Endodermal cell (in vitro differentiated cells): ENCODE measurements at regions not wholly inside any gene's neighbourhood (a gene's known extent, or its start where the extent isn't known, plus 50 kb on each side); places are given as distances from the start of the nearest gene placed in this dataset.

ENCODE experiments used
- DNase-seq: peaks from one replicate; pipeline ENCODE4 v3.0.0-alpha.2; 2017
- H3K27ac ChIP-seq: 2 replicates; pipeline ENCODE4 v1.5.1; 2013; ENCODE audit warnings: mild to moderate bottlenecking, low read depth, low read length, moderate library complexity
- H3K27me3 ChIP-seq: 2 replicates; pipeline ENCODE4 v1.6.1; 2013; ENCODE audit warnings: mild to moderate bottlenecking, low read length, moderate library complexity; ENCODE audit not compliant: insufficient read depth, control insufficient read depth, poor library complexity, severe bottlenecking
- H3K36me3 ChIP-seq: 2 replicates; pipeline ENCODE4 v1.7.0; 2013; ENCODE audit warnings: mild to moderate bottlenecking, low read length, moderate library complexity; ENCODE audit not compliant: control insufficient read depth, insufficient read depth
- H3K4me1 ChIP-seq: one replicate; pipeline ENCODE4 v1.7.0; 2013; ENCODE audit warnings: low read length; ENCODE audit not compliant: control insufficient read depth, insufficient read depth
- H3K4me3 ChIP-seq: 2 replicates; pipeline ENCODE4 v1.5.1; 2013; ENCODE audit warnings: mild to moderate bottlenecking, low read length, moderate library complexity
- H3K9ac ChIP-seq: 2 replicates; pipeline ENCODE4 v1.6.1; 2013; ENCODE audit warnings: mild to moderate bottlenecking, low read length, moderate library complexity; ENCODE audit not compliant: poor library complexity, severe bottlenecking; ENCODE audit errors: extremely low read depth
- H3K9me3 ChIP-seq: 2 replicates; pipeline ENCODE4 v1.6.1; 2013; ENCODE audit warnings: mild to moderate bottlenecking, low read length, moderate library complexity; ENCODE audit not compliant: control insufficient read depth
- H3K27ac Mint-ChIP-seq: 2 replicates; pipeline ENCODE4 v1.8.0; 2020; ENCODE audit warnings: mixed read lengths
- H3K27me3 Mint-ChIP-seq: 2 replicates; pipeline ENCODE4 v1.8.0; 2021; ENCODE audit warnings: mild to moderate bottlenecking, mixed read lengths; ENCODE audit not compliant: insufficient read depth
- H3K36me3 Mint-ChIP-seq: 2 replicates; pipeline ENCODE4 v1.8.0; 2020; ENCODE audit warnings: low read depth, mixed read lengths
- H3K4me1 Mint-ChIP-seq: 2 replicates; pipeline ENCODE4 v1.8.0; 2020; ENCODE audit warnings: mixed read lengths
- H3K4me3 Mint-ChIP-seq: 2 replicates; pipeline ENCODE4 v1.8.0; 2020; ENCODE audit warnings: mild to moderate bottlenecking, moderate library complexity, mixed read lengths
- H3K9me3 Mint-ChIP-seq: 2 replicates; pipeline ENCODE4 v1.8.0; 2020; ENCODE audit warnings: mild to moderate bottlenecking, mixed read lengths
- WGBS, 2 experiments: methylation state at CpG; one replicate each; pipeline versions ENCODE4 v1.1.5 to v1.1.7; 2013; ENCODE audit warnings: missing lambda C conversion rate in 2 of 2, mixed read lengths in 1 of 2; ENCODE audit not compliant: insufficient coverage in 1 of 2, insufficient read length in 1 of 2; 5-methylcytosine and 5-hydroxymethylcytosine counted together
- TF ChIP-seq, protein P1 (sequence below): fragments of 200-600 bp; sonication (generic); conservative IDR thresholded peaks from 2 replicates; pipeline ENCODE4 v1.5.0; 2021; ENCODE audit warnings: antibody characterized with exemption, mild to moderate bottlenecking

DNA sequence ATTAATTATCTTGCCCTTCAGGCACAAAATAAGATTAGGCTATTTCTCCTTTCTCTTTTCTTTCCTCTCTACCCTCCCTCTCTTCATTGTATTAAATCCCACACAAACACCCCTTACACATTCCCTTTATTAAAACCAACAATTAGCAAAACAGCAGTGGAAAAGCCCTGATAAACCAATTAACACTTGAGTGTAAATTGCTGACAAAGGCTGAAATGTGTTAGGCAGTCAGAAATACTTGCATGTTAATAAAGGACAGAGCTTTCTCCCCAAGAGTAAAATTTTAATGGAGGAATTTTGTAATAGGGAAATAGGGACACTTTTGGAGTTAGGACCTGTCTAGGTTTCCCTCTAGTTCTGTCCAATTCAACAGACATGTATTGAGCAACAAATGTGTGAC, 370.9 kb downstream of the MRPS30 start:
- peaks cover 12% of the 10 kb centered on the region for H3K9me3 ChIP-seq
- H3K36me3 ChIP-seq: no peaks in the 10 kb centered on the region
- H3K4me1 Mint-ChIP-seq: peaks cover 21% of the 10 kb centered on the region
- H3K36me3 Mint-ChIP-seq: no peaks in the 10 kb centered on the region
- H3K27ac ChIP-seq: no peak overlapping the region
- no peak overlapping the region for H3K4me3 Mint-ChIP-seq
- no peaks in the 10 kb centered on the region for H3K27me3 ChIP-seq
- H3K4me1 ChIP-seq: peaks cover 5% of the 10 kb centered on the region
- TF ChIP-seq, protein P1, sequence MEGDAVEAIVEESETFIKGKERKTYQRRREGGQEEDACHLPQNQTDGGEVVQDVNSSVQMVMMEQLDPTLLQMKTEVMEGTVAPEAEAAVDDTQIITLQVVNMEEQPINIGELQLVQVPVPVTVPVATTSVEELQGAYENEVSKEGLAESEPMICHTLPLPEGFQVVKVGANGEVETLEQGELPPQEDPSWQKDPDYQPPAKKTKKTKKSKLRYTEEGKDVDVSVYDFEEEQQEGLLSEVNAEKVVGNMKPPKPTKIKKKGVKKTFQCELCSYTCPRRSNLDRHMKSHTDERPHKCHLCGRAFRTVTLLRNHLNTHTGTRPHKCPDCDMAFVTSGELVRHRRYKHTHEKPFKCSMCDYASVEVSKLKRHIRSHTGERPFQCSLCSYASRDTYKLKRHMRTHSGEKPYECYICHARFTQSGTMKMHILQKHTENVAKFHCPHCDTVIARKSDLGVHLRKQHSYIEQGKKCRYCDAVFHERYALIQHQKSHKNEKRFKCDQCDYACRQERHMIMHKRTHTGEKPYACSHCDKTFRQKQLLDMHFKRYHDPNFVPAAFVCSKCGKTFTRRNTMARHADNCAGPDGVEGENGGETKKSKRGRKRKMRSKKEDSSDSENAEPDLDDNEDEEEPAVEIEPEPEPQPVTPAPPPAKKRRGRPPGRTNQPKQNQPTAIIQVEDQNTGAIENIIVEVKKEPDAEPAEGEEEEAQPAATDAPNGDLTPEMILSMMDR: no peak
- H3K9ac ChIP-seq: no peak overlapping the region
- no peaks in the 10 kb centered on the region for H3K27me3 Mint-ChIP-seq
- H3K27ac Mint-ChIP-seq: no peak overlapping the region
- H3K4me3 ChIP-seq: no peak overlapping the region
- no peak for DNase-seq
- H3K9me3 Mint-ChIP-seq: peaks cover 11% of the 10 kb centered on the region

DNA sequence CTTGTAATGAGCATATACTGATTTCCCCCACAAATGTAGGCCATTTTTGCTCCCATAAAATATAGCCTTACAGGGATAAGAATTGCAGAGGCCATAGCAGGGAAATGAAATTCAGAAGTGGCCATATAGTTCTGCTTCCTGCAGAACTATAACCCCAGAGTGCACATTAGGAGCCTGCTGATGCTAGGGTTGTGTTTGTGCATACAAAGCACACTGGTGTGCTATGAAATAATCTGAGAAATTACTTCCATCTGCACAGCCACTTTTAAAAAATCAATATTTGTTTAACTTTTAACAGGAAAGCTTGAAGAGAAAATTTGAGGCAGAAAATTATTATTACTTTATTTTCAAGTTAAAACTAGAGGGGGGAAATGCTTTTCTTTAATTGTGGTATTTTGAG, 380.3 kb downstream of the MRPS30 start:
- Histone ChIP-seq H3K27ac (no peak overlapping the region), H3K9ac (no peak overlapping the region), H3K4me3 (no peak overlapping the region), H3K27me3 (no peaks in the 10 kb centered on the region), H3K9me3 (no peaks in the 10 kb centered on the region), H3K36me3 (no peaks in the 10 kb centered on the region), H3K4me1 (no peaks in the 10 kb centered on the region)
- DNase-seq: no peak
- Mint-ChIP-seq H3K27me3 (no peaks in the 10 kb centered on the region), H3K36me3 (no peaks in the 10 kb centered on the region), H3K9me3 (no peaks in the 10 kb centered on the region), H3K4me1 (peaks cover 3% of the 10 kb centered on the region), H3K27ac (no peak overlapping the region), H3K4me3 (no peak overlapping the region)
- TF ChIP-seq, protein P1: no peak

DNA sequence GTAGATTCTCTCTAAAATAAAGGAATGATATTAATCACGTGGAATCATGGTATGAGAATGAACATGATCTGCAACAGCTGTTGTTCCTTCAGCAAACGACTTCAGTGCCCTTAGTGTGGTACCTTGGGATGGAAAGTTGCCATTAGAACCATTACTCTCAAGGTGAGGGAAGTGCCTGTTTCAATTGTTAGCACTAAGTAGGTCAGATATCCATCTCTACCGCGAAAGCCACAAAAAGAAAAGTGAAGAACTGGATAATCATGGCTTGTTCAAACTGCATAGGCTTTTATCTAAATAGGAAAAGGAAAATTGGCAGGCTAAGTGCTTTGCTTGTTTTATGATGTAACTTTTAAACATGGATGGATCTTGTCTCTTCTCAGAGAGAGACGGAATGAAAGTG, 380.7 kb downstream of the MRPS30 start:
- TF ChIP-seq, protein P1: no peak
- H3K27me3 Mint-ChIP-seq: no peaks in the 10 kb centered on the region
- H3K4me1 Mint-ChIP-seq: no peaks in the 10 kb centered on the region
- no peak overlapping the region for H3K27ac ChIP-seq
- H3K4me1 ChIP-seq: no peaks in the 10 kb centered on the region
- no peaks in the 10 kb centered on the region for H3K36me3 ChIP-seq
- no peak overlapping the region for H3K27ac Mint-ChIP-seq
- WGBS, 2 experiments: 93 to 100% methylated on average over 5 of the region's 5 CpGs
- H3K27me3 ChIP-seq: no peaks in the 10 kb centered on the region
- no peaks in the 10 kb centered on the region for H3K9me3 Mint-ChIP-seq
- no peak overlapping the region for H3K4me3 Mint-ChIP-seq
- H3K9ac ChIP-seq: no peak overlapping the region
- H3K4me3 ChIP-seq: no peak overlapping the region
- no peaks in the 10 kb centered on the region for H3K9me3 ChIP-seq
- H3K36me3 Mint-ChIP-seq: no peaks in the 10 kb centered on the region
- no peak for DNase-seq
